Nucleus accumbens (tissue), 56 donors: ENCODE measurements at regions not wholly inside any gene's neighbourhood (a gene's known extent, or its start where the extent isn't known, plus 50 kb on each side); places are given as distances from the start of the nearest gene placed in this dataset.
"Not testable (repeated sequence)": the region's sequence is repeated elsewhere in the genome, so short reads cannot be mapped to it uniquely, and the experiment has no call there.

Source experiments
- DNase-seq, 56 donors: peaks; one replicate each; lab custom pipeline; 2025; lab: John Stamatoyannopoulos, UW

DNA sequence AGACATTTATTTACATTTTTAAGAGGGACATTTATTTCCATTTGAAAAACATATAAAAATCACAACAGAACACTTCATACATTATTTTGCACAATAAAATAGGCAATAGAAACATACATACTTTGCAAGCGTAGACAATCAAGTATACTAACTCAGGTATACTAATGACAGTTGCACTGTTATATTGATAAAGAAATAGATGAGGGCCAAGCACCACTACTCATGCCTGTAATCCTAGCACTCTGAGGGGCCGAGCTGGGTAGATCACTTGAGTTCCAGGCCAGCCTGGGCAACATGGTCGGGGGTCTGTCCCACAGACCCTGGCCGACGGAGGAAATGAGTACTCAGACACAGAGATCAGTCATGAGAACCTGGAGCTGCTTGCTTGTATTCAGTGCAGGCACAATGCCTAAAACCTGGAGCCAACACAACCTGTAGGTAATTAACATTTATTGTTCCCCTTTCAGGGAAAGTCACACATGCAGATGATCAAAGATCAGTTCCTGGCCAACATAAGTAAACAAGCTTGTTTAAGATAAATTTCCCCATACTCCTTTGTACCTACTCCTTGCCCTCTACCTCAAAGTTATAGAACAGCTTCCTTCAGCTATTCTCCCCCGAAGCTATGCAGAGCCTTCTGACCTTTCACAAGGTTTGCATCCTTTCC is 1960.2 kb downstream of the SUCLG1 start:
- DNase-seq: no peak

- DNase-seq: no peak
Observed at GRCh38 chr2:82494739-82495138, 1964.3 kb downstream of the SUCLG1 start.

- DNase-seq: no peak
Observed at GRCh38 chr2:82491591-82491990, 1967.5 kb downstream of the SUCLG1 start.

DNA sequence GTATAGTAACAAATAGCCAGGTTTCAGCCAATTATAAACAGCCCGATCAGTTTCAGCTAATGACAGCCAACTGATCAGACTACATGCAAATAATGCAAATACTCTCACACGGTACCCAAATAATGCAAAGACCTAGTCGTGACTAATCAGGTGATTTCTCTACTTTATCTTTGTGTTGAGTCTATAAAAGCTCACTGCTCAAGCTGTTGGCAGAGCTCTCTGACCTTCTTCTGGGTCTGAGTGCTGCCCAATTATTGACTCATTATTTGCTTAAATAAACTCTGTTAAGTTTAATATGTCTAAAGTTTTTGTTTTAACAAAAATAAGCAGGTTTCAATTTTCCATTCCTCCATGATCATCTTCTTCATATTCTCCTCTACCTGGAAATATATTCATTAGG is 1971.7 kb downstream of the SUCLG1 start:
- DNase-seq: no peak

GRCh38 chr2:82485701-82486100 is 1973.4 kb downstream of the SUCLG1 start:
- DNase-seq: no peak

DNA sequence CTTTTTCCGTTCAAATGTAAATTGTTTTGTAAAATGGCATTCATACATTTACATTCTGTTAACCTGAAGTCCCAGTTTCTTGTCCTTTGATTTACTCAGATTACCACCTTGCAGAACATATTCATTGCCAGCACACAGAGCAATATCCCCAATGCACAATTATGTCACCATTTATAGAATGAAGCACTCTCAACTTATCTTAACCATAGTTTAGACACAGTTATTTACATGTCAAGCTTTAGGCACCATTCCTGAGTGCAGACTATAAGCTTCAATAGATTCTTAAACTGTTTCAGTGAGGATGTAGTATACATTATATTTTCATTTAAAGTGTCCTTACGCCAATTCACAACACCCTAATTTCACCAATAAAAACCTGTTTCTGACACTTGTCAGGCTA is 1977.9 kb downstream of the SUCLG1 start:
- no peak for DNase-seq

GRCh38 chr2:82478641-82479040 is 1980.4 kb downstream of the SUCLG1 start:
- no peak for DNase-seq

DNA sequence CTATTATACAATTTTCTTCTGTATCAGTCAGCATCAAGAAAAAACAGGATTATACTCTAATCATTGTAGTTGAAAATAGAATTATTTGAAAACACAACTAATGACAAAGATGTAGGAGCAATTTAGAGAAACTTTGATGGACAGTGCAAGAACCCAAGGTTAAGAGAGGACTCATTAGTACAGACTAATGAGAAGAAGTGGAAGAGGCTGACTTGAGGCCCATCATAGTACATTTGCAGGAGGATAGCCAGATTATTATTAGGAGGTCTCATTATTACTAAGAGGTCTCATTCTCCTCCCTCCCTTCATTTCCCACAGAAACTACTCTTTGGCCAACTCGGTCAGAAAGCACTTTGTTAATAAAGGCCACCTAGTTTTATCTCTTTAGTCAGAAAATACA is 1983.0 kb downstream of the SUCLG1 start:
- no peak for DNase-seq

GRCh38 chr2:82428251-82428650 is 2030.8 kb downstream of the SUCLG1 start:
- DNase-seq: no peak

DNA sequence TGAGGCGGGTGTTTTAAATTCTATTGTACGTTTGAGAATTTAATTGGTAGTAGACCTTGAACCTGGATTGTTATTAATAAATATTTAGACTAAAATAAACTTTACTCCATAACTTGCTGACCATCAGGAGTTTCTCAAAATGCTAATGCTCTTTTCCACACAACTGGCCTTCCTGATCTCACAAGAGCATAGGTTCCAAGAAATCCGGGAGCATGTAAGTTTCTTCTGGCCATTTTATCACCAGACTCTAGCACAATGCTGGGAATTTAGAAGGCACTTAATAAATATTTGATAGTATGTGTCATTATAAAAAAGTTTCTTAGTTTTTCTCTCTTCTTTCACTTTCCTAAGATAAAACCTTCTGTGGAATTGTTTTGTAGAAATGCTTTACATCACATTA is 2047.1 kb downstream of the SUCLG1 start:
- DNase-seq: no peak

- no peak for DNase-seq
Observed at GRCh38 chr2:82411071-82411470, 2048.0 kb downstream of the SUCLG1 start.

- DNase-seq: no peak
Observed at GRCh38 chr2:82395531-82395930, 2063.5 kb downstream of the SUCLG1 start.

DNA sequence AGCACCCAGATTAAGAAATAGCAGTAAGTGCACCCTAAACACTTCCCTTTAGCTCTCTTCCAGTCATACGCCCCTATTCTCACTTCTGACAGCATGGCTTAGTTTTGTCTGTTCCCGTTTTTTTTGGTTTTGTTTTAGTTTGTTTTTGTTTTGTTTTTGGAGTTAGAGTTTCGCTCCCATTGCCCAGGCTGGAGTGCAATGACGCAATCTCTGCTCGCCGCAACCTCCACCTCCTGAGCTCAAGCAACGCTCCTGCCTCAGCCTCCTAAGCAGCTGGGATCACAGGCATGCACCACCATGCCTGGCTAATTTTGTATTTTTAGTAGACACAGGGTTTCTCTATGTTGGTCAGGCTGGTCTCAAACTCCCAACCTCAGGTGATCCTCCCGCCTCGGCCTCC is 2067.7 kb downstream of the SUCLG1 start:
- no peak for DNase-seq

DNA sequence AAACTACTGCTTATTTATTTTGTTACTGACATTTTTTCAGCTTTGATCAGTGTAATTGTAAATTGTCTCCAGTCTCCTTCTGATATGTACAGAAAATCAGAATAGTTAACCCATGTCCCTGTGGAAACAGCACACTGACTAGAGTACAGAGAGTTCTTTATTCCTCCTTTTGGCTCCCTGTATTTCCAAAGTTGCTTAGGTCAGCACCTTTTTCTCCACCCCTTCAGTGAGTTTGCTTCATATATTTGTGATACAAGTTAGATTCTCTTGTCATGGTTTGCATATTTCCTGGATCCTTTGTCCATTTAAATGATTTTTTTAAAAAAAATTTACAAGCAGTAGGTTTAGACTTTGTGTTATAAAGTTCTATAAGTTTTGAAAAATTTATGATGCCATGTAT is 2051.1 kb upstream of the LRRTM1 start:
- DNase-seq: no peak

- DNase-seq: no peak
Observed at GRCh38 chr2:82345910-82346309, 2041.4 kb upstream of the LRRTM1 start.

- DNase-seq: no peak
Observed at GRCh38 chr2:82344670-82345069, 2040.1 kb upstream of the LRRTM1 start.

DNA sequence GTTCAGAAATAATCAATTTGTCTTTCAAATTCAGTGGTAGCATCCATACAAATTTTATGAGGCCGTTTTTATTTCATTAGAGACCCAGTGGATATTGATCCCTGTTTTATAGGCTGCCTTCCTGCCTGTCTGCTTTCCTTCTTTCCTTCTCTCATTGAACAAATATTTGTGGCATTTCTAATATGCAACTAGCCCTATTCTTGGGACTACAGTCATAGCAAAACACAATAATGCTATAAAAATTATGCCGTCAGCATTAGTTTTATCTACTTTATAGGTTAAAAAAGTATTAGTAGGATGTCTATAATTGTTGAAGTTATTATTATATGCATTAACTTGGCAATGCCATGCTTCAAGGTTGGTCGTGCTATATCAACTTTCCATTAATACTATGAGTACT is 2037.8 kb upstream of the LRRTM1 start:
- no peak for DNase-seq

DNA sequence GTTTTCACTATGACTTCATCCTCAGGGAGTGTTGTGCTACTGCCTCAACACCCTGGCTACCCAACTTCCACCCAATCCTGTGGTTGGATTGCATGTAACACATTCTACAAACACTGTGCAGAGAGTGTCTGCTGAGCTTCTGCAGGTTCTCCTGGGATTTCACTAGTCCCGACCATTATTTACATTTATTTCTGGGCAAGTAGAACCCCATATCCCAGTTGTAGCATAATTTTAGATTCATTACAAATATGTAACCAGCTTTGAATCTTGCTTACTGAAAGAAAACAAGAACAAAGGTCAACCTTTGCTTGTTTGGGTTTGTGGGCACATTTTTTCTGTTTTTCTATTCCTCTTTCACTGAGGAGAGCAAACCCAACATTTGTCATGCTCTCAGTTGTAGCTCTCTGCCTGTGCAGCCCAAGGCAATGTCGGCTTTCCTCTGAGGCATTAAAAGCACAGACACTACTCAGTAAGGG is 2036.1 kb upstream of the LRRTM1 start:
- no peak for DNase-seq

DNA sequence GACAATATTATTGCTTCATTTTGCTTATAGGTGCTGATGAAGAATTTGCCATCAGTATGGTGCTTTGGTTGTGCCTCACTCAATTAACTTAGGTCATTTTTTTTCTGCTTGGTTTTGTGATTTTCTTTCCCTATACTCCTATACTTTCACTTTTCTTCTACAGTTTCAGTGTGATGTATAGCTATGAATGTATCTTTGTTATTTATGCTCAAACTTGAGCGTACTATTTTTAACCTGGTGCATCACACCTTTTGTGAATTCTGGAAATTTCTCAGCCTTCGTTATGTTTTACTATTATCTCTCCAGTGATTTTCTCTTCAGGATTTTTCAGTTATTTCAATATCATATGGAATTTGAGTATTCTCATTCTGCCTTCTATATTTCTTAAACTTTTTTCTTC is 2035.3 kb upstream of the LRRTM1 start:
- DNase-seq: no peak

- DNase-seq: no peak
Observed at GRCh38 chr2:82333697-82334096, 2029.1 kb upstream of the LRRTM1 start.

DNA sequence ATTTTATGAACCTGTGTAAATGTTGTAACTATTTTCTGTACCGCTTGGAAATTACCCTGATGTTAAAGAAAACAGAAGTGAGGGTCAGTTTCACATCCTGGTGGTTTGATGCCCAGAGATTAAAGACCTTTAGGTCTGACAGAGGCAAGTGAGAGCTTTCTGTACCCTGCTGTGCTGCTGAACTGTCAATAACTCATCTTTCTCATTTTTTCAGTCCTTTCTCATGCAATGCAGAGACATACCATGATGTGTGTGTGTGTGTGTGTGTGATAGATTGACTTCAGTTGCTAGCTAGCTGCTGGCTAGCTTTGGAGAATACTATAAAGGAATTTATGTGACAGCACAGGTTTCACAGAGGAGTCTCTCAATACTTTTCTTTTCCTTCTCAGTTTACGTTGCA is 2025.6 kb upstream of the LRRTM1 start:
- no peak for DNase-seq

DNA sequence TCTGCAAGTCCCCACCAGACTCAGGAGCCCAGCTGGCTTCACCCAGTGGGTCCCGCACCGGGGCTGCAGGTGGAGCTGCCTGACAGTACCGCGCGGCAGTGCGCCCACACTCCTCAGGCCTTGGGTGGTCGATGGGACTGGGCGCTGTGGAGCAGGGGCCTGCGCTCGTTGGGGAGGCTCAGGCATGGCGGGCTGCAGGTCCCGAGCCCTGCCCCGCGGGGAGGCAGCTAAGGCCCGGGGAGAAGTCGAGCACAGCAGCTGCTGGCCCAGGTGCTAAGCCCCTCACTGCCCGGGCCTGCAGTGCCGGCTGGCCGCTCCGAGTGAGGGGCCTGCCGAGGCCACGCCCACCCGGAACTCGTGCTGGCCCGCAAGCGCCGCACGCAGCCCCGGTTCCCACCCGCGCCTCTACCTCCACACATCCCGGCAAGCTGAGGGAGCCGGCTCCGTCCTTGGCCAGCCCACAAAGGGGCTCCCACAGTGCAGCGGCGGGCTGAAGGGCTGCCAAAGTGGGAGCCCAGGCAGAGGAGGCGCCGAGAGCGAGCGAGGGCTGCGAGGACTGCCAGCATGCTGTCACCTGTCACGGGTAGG is 2021.7 kb upstream of the LRRTM1 start:
- DNase-seq: not testable (repeated sequence)

DNA sequence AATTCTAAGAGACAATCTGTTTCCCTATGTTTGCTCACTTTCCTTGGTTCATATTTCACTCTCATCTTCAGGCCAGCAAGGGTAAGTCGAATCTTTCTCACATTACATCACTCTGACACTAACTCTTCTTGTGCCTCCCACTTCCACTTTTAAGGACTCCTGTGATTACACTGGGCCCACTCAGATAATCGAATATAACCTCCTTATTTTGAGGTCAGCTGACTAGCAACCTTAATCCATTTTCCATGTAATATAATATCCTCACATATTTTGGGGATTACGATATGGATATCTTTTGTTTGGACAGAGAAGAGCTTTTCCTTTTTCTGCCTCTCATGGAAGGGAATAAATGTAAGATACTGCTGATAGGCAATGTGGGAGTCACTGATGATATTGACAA is 2015.7 kb upstream of the LRRTM1 start:
- DNase-seq: no peak
